IMR-90 (cell line): ENCODE measurements at regions not wholly inside any gene's neighbourhood (a gene's known extent, or its start where the extent isn't known, plus 50 kb on each side); places are given as distances from the start of the nearest gene placed in this dataset.
A peak's percentile ranks its signal among the peaks of the same experiment; 100 is the strongest.

Experiments used
- BHLHE40 ChIP-seq: fragments of 150-350 bp; IDR thresholded peaks from 2 replicates; pipeline ENCODE4 v1.6.1; 2016; ENCODE audit warnings: mild to moderate bottlenecking, low read depth, low read length
- CEBPB ChIP-seq: IDR thresholded peaks from 2 replicates; pipeline ENCODE4 v1.6.1; 2012; ENCODE audit warnings: low read depth, low read length, improper control_type of control experiment
- CHD1 ChIP-seq: IDR thresholded peaks from 2 replicates; pipeline ENCODE4 v1.6.1; 2012; ENCODE audit warnings: low read depth, low read length, improper control_type of control experiment
- MAFK ChIP-seq: IDR thresholded peaks from 2 replicates; pipeline ENCODE4 v1.6.1; 2012; ENCODE audit warnings: low read depth, low read length, improper control_type of control experiment
- MAZ ChIP-seq: IDR thresholded peaks from 2 replicates; pipeline ENCODE4 v1.6.1; 2012; ENCODE audit warnings: low read depth, mild to moderate bottlenecking, low read length, improper control_type of control experiment, moderate library complexity, borderline replicate concordance
- MXI1 ChIP-seq: IDR thresholded peaks from 2 replicates; pipeline ENCODE4 v1.6.1; 2012; ENCODE audit warnings: low read depth, mild to moderate bottlenecking, low read length, moderate library complexity, borderline replicate concordance
- POLR2A ChIP-seq: IDR thresholded peaks from 2 replicates; pipeline ENCODE4 v1.6.1; 2012; ENCODE audit warnings: mild to moderate bottlenecking, low read depth, low read length
- RAD21 ChIP-seq: IDR thresholded peaks from 2 replicates; pipeline ENCODE4 v1.6.1; 2012; ENCODE audit warnings: low read length, improper control_type of control experiment
- RCOR1 ChIP-seq: IDR thresholded peaks from 2 replicates; pipeline ENCODE4 v1.6.1; 2012; ENCODE audit warnings: mild to moderate bottlenecking, low read length, improper control_type of control experiment; ENCODE audit not compliant: insufficient replicate concordance
- RFX5 ChIP-seq: IDR thresholded peaks from 2 replicates; pipeline ENCODE4 v1.8.0; 2012; ENCODE audit warnings: low read depth, mild to moderate bottlenecking, low read length, moderate library complexity
- SMC3 ChIP-seq: fragments of 150-350 bp; IDR thresholded peaks from 2 replicates; pipeline ENCODE4 v1.6.1; 2016; ENCODE audit warnings: low read depth, mild to moderate bottlenecking, antibody characterized with exemption, low read length, moderate library complexity
- TF ChIP-seq, protein P1 (sequence below): conservative IDR thresholded peaks from 2 replicates; pipeline ENCODE4 v1.5.1; 2012; ENCODE audit warnings: mild to moderate bottlenecking, low read depth, low read length, improper control_type of control experiment
- TF ChIP-seq, protein P2 (sequence below): fragments of 150-350 bp; IDR thresholded peaks from 2 replicates; pipeline ENCODE4 v1.6.1; 2016; ENCODE audit warnings: low read depth, mild to moderate bottlenecking, low read length, moderate library complexity, borderline replicate concordance
- TF ChIP-seq, protein P3 (sequence below): fragments of 150-350 bp; IDR thresholded peaks from 2 replicates; pipeline ENCODE4 v1.6.1; 2017; ENCODE audit warnings: mild to moderate bottlenecking, antibody characterized with exemption, low read length, low read depth

DNA sequence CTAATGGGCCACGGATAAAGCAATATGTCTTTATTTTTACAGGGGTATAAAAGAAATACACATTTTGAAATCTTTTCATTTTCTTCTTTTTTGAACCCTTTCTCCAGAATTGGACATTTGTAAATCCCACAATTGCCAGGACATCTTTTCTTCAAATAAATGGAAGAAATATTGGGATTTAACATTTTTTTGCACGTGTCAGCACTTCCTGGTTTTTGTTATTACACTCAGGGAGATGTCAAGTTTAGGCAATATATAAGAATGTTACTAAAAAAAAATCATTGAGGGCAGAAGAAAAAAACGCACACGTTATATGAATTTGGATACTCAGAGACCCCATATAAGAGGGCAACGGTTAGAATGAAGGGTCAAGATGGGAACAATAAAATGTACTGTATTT is 78.3 kb upstream of the TMCO5A start:
- TF ChIP-seq, protein P1, sequence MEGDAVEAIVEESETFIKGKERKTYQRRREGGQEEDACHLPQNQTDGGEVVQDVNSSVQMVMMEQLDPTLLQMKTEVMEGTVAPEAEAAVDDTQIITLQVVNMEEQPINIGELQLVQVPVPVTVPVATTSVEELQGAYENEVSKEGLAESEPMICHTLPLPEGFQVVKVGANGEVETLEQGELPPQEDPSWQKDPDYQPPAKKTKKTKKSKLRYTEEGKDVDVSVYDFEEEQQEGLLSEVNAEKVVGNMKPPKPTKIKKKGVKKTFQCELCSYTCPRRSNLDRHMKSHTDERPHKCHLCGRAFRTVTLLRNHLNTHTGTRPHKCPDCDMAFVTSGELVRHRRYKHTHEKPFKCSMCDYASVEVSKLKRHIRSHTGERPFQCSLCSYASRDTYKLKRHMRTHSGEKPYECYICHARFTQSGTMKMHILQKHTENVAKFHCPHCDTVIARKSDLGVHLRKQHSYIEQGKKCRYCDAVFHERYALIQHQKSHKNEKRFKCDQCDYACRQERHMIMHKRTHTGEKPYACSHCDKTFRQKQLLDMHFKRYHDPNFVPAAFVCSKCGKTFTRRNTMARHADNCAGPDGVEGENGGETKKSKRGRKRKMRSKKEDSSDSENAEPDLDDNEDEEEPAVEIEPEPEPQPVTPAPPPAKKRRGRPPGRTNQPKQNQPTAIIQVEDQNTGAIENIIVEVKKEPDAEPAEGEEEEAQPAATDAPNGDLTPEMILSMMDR, result no peak
- TF ChIP-seq POLR2A, result no peak
- TF ChIP-seq RCOR1, result no peak
- peak; percentile 98 for TF ChIP-seq MAFK
- TF ChIP-seq RAD21, result no peak
- no peak for TF ChIP-seq CEBPB
- TF ChIP-seq SMC3, result no peak
- TF ChIP-seq, protein P2, sequence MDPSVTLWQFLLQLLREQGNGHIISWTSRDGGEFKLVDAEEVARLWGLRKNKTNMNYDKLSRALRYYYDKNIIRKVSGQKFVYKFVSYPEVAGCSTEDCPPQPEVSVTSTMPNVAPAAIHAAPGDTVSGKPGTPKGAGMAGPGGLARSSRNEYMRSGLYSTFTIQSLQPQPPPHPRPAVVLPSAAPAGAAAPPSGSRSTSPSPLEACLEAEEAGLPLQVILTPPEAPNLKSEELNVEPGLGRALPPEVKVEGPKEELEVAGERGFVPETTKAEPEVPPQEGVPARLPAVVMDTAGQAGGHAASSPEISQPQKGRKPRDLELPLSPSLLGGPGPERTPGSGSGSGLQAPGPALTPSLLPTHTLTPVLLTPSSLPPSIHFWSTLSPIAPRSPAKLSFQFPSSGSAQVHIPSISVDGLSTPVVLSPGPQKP, result no peak
- TF ChIP-seq BHLHE40, result no peak
- no peak for TF ChIP-seq MAZ
- TF ChIP-seq CHD1, result no peak
- TF ChIP-seq, protein P3, sequence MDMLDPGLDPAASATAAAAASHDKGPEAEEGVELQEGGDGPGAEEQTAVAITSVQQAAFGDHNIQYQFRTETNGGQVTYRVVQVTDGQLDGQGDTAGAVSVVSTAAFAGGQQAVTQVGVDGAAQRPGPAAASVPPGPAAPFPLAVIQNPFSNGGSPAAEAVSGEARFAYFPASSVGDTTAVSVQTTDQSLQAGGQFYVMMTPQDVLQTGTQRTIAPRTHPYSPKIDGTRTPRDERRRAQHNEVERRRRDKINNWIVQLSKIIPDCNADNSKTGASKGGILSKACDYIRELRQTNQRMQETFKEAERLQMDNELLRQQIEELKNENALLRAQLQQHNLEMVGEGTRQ, result no peak
- no peak for TF ChIP-seq MXI1
- TF ChIP-seq RFX5, result no peak
